Right lobe of liver (tissue), 6 donors: ENCODE measurements at regions not wholly inside any gene's neighbourhood (a gene's known extent, or its start where the extent isn't known, plus 50 kb on each side); places are given as distances from the start of the nearest gene placed in this dataset.
A peak's percentile ranks its signal among the peaks of the same experiment; 100 is the strongest.

ENCODE experiments used
- ATAC-seq, 4 donors: fragments of 200-7000 bp; cut with Tn5 transposase; one replicate each; pipeline ENCODE4 v1.9.1; 2020; ENCODE audit warnings: mild to moderate bottlenecking in 4 of 4, moderate library complexity in 4 of 4
- DNase-seq, 3 donors: peaks; one replicate each; pipeline ENCODE4 v3.0.0-alpha.2; 2020
- H3K27ac ChIP-seq, 3 donors: fragments of 200-600 bp; one replicate each; pipeline ENCODE4 v1.8.0; 2022
- H3K27me3 ChIP-seq, 2 donors: fragments of 200-600 bp; one replicate each; pipeline ENCODE4 v1.8.0; 2022
- H3K36me3 ChIP-seq, 4 donors: fragments of 200-600 bp; sonication (generic) in 1 of 4; one replicate each; pipeline versions ENCODE4 v1.5.1 to v1.8.0; 2017 to 2022; ENCODE audit warnings: control low read depth in 1 of 4
- H3K4me1 ChIP-seq, 4 donors: fragments of 200-600 bp; sonication (generic) in 1 of 4; one replicate each; pipeline versions ENCODE4 v1.5.1 to v1.8.0; 2017 to 2022; ENCODE audit warnings: control low read depth in 1 of 4
- H3K4me3 ChIP-seq, 3 donors: fragments of 200-600 bp; one replicate each; pipeline ENCODE4 v1.8.0; 2022
- H3K9me3 ChIP-seq, 4 donors: fragments of 200-600 bp; sonication (generic) in 1 of 4; one replicate each; pipeline versions ENCODE4 v1.5.1 to v1.8.0; 2017 to 2022; ENCODE audit warnings: control low read depth in 1 of 4
- CTCF ChIP-seq, 4 donors: fragments of 200-600 bp in 3 of 4; fragments of 450-650 bp in 1 of 4; IDR thresholded peaks; one replicate each; pipeline versions ENCODE4 v1.5.1 to v1.8.0; 2016 to 2022; ENCODE audit warnings: antibody characterized with exemption in 4 of 4, mild to moderate bottlenecking in 2 of 4
- POLR2A ChIP-seq: fragments of 450-650 bp; IDR thresholded peaks from one replicate; pipeline ENCODE4 v1.6.1; 2017; ENCODE audit warnings: antibody characterized with exemption, mild to moderate bottlenecking
- WGBS: methylation state at CpG from one replicate; pipeline ENCODE4 v1.1.6; 2018; ENCODE audit warnings: low coverage, low lambda C conversion rate; ENCODE audit not compliant: insufficient coverage; ENCODE audit errors: missing lambda C conversion rate; 5-methylcytosine and 5-hydroxymethylcytosine counted together
- intact Hi-C, 2 donors: fragments of 100-400 bp; cut with DNase I; formaldehyde crosslinking; loops; one replicate each; pipeline versions ENCODE4 v1.11.2 to v1.14.1; 2022
- donor health status: DM: no; HTN: yes; CAD: no.
- donor health status: DM: no; HTN: no; CAD: no.
- donor health status: DM: no; HTN: no; CAD: no.
- donor health status: DM: no; HTN: yes; CAD: no.
- donor health status: DM: no; HTN: yes; CAD: no.

GRCh38 chr4:104866809-104867208 lies 279.9 kb upstream of the TET2 start:
- H3K4me1 ChIP-seq: no peaks in the 10 kb centered on the region
- ATAC-seq: no peak
- 85% methylated on average over 4 of the region's 4 CpGs for WGBS
- no peak overlapping the region for H3K27ac ChIP-seq
- intact Hi-C loops: no loop called here
- DNase-seq: no peak
- no peak overlapping the region for H3K4me3 ChIP-seq
- H3K27me3 ChIP-seq: no peaks in the 10 kb centered on the region
- H3K9me3 ChIP-seq: no peaks in the 10 kb centered on the region
- TF ChIP-seq POLR2A: no peak
- no peaks in the 10 kb centered on the region for H3K36me3 ChIP-seq

- no peaks in the 10 kb centered on the region for H3K4me1 ChIP-seq
- H3K36me3 ChIP-seq: no peaks in the 10 kb centered on the region
- intact Hi-C loops: no loop called here
- DNase-seq (no peak), ATAC-seq (no peak)
- no peak overlapping the region for H3K27ac ChIP-seq
- H3K9me3 ChIP-seq: no peaks in the 10 kb centered on the region
- TF ChIP-seq POLR2A (no peak), CTCF (IDR thresholded peaks at IDR 0.05) (no peak)
- H3K27me3 ChIP-seq: no peaks in the 10 kb centered on the region
- H3K4me3 ChIP-seq: no peak overlapping the region
Observed at GRCh38 chr4:104868533-104868932, 278.1 kb upstream of the TET2 start.

GRCh38 chr4:104868958-104869357 lies 277.7 kb upstream of the TET2 start:
- no peak for DNase-seq
- Histone ChIP-seq H3K27me3 (no peaks in the 10 kb centered on the region), H3K9me3 (no peaks in the 10 kb centered on the region), H3K4me3 (no peak overlapping the region), H3K36me3 (no peaks in the 10 kb centered on the region), H3K27ac (no peak overlapping the region), H3K4me1 (no peaks in the 10 kb centered on the region)
- no peak for ATAC-seq
- WGBS: 87% methylated on average over 2 of the region's 2 CpGs
- TF ChIP-seq CTCF (IDR thresholded peaks at IDR 0.05): no peak
- TF ChIP-seq POLR2A: no peak
- intact Hi-C loops: no loop called here

- no peak overlapping the region for H3K4me3 ChIP-seq
- no peak for TF ChIP-seq POLR2A
- no peak for TF ChIP-seq CTCF (IDR thresholded peaks at IDR 0.05)
- 65% methylated on average over 1 of the region's 1 CpG for WGBS
- intact Hi-C loops: no loop called here
- H3K9me3 ChIP-seq: no peaks in the 10 kb centered on the region
- no peak overlapping the region for H3K27ac ChIP-seq
- no peaks in the 10 kb centered on the region for H3K27me3 ChIP-seq
- H3K4me1 ChIP-seq: no peaks in the 10 kb centered on the region
- no peak for DNase-seq
- no peaks in the 10 kb centered on the region for H3K36me3 ChIP-seq
- no peak for ATAC-seq
Observed at GRCh38 chr4:104869831-104870230, 276.8 kb upstream of the TET2 start.

- no peak overlapping the region for H3K27ac ChIP-seq
- no peak for DNase-seq
- intact Hi-C loops: no loop called here
- no peaks in the 10 kb centered on the region for H3K9me3 ChIP-seq
- no peak overlapping the region for H3K4me3 ChIP-seq
- no peaks in the 10 kb centered on the region for H3K4me1 ChIP-seq
- no peaks in the 10 kb centered on the region for H3K27me3 ChIP-seq
- no peaks in the 10 kb centered on the region for H3K36me3 ChIP-seq
- ATAC-seq: peak in 1 of 4 donors; percentile 31
- TF ChIP-seq CTCF (IDR thresholded peaks at IDR 0.05): no peak
- no peak for TF ChIP-seq POLR2A
- 20% methylated on average over 2 of the region's 2 CpGs for WGBS
Observed at GRCh38 chr4:104870495-104871233, 276.0 kb upstream of the TET2 start.
